Neuronal stem cell (in vitro differentiated cells): ENCODE measurements at regions not wholly inside any gene's neighbourhood (a gene's known extent, or its start where the extent isn't known, plus 50 kb on each side); places are given as distances from the start of the nearest gene placed in this dataset.

Experiments
- DNase-seq: peaks from one replicate; pipeline ENCODE4 v3.0.0-alpha.2; 2013; ENCODE audit warnings: low spot score
- H2AFZ ChIP-seq: one replicate; pipeline ENCODE4 v1.6.1; 2013; ENCODE audit warnings: mild to moderate bottlenecking, low read length, inconsistent platforms
- H2AK5ac ChIP-seq: 2 replicates; pipeline ENCODE4 v1.6.1; 2013; ENCODE audit warnings: low read depth, mild to moderate bottlenecking, inconsistent platforms, low read length, moderate library complexity, mixed read lengths
- H2BK120ac ChIP-seq: 2 replicates; pipeline ENCODE4 v1.6.1; 2013; ENCODE audit warnings: low read depth, mild to moderate bottlenecking, inconsistent platforms, low read length, moderate library complexity, mixed read lengths
- H2BK12ac ChIP-seq: one replicate; pipeline ENCODE4 v1.6.1; 2013; ENCODE audit warnings: low read length, inconsistent platforms
- H2BK15ac ChIP-seq: 2 replicates; pipeline ENCODE4 v1.6.1; 2013; ENCODE audit warnings: mild to moderate bottlenecking, low read length, inconsistent platforms, mixed read lengths
- H2BK5ac ChIP-seq: one replicate; pipeline ENCODE4 v1.6.1; 2013; ENCODE audit warnings: inconsistent platforms, mild to moderate bottlenecking, low read length, moderate library complexity
- H3K14ac ChIP-seq: one replicate; pipeline ENCODE4 v1.6.1; 2013; ENCODE audit warnings: low read length, inconsistent platforms
- H3K18ac ChIP-seq: 2 replicates; pipeline ENCODE4 v1.6.1; 2013; ENCODE audit warnings: low read length, inconsistent platforms
- H3K23ac ChIP-seq: 2 replicates; pipeline ENCODE4 v1.6.1; 2013; ENCODE audit warnings: low read depth, mild to moderate bottlenecking, mixed read lengths, low read length, inconsistent platforms; ENCODE audit not compliant: poor library complexity
- H3K27ac ChIP-seq: replicated peaks from 3 replicates; pipeline ENCODE4 v1.5.1; 2013; ENCODE audit warnings: low read length, inconsistent platforms
- H3K27me3 ChIP-seq, 3 experiments: 2 replicates each; pipeline ENCODE4 v1.6.1; 2013; ENCODE audit warnings: low read length in 3 of 3, mild to moderate bottlenecking in 2 of 3, inconsistent platforms in 1 of 3, low read depth in 1 of 3, mixed read lengths in 1 of 3, moderate library complexity in 1 of 3; ENCODE audit not compliant: control insufficient read depth in 3 of 3, insufficient read depth in 3 of 3
- H3K36me3 ChIP-seq, 2 donors: replicated peaks in 1 of 2; 2 replicates each; pipeline ENCODE4 v1.6.1; 2013; ENCODE audit warnings: low read length in 2 of 2; ENCODE audit not compliant: control insufficient read depth in 2 of 2, insufficient read depth in 2 of 2
- H3K4ac ChIP-seq: 2 replicates; pipeline ENCODE4 v1.6.1; 2013; ENCODE audit warnings: inconsistent platforms, mild to moderate bottlenecking, low read length, moderate library complexity
- H3K4me1 ChIP-seq, 2 donors: 1 replicate in 1 of 2; 2 replicates in 1 of 2; pipeline ENCODE4 v1.6.1; 2013; ENCODE audit warnings: low read length in 2 of 2, low read depth in 1 of 2; ENCODE audit not compliant: control insufficient read depth in 2 of 2, insufficient read depth in 1 of 2
- H3K4me2 ChIP-seq: one replicate; pipeline ENCODE4 v1.6.1; 2013; ENCODE audit warnings: mild to moderate bottlenecking, low read length, inconsistent platforms; ENCODE audit not compliant: insufficient read depth, poor library complexity, severe bottlenecking
- H3K4me3 ChIP-seq, 2 donors: 2 replicates each; pipeline ENCODE4 v1.5.1; 2013; ENCODE audit warnings: low read length in 2 of 2, mild to moderate bottlenecking in 2 of 2, inconsistent platforms in 1 of 2, moderate library complexity in 1 of 2
- H3K79me1 ChIP-seq: one replicate; pipeline ENCODE4 v1.6.1; 2013; ENCODE audit warnings: low read depth, mild to moderate bottlenecking, inconsistent platforms, low read length, moderate library complexity
- H3K9ac ChIP-seq: one replicate; pipeline ENCODE4 v1.6.1; 2013; ENCODE audit warnings: mild to moderate bottlenecking, low read depth, low read length, inconsistent platforms; ENCODE audit not compliant: poor library complexity
- H3K9me3 ChIP-seq, 2 donors: replicated peaks in 1 of 2; 2 replicates each; pipeline versions ENCODE3 to v1.6.1; 2013; ENCODE audit warnings: low read length in 2 of 2, mild to moderate bottlenecking in 2 of 2, inconsistent platforms in 1 of 2, low read depth in 1 of 2, mixed read lengths in 1 of 2, moderate library complexity in 1 of 2; ENCODE audit not compliant: control insufficient read depth in 2 of 2, insufficient read depth in 1 of 2
- H4K8ac ChIP-seq: one replicate; pipeline ENCODE4 v1.6.1; 2013; ENCODE audit warnings: low read depth, mild to moderate bottlenecking, inconsistent platforms, low read length, moderate library complexity
- H4K91ac ChIP-seq: one replicate; pipeline ENCODE4 v1.6.1; 2013; ENCODE audit warnings: low read length, low read depth, mild to moderate bottlenecking, inconsistent platforms; ENCODE audit not compliant: poor library complexity
- WGBS, 2 donors: extraction: QIAGEN DNeasy Blood & Tissue Kit; methylation state at CpG; one replicate each; pipeline ENCODE4 v1.1.7; 2013; ENCODE audit warnings: missing lambda C conversion rate in 2 of 2, mixed read lengths in 1 of 2; ENCODE audit not compliant: insufficient read length in 2 of 2, insufficient replicate concordance in 1 of 2; ENCODE audit errors: extremely low coverage in 2 of 2; 5-methylcytosine and 5-hydroxymethylcytosine counted together

DNA sequence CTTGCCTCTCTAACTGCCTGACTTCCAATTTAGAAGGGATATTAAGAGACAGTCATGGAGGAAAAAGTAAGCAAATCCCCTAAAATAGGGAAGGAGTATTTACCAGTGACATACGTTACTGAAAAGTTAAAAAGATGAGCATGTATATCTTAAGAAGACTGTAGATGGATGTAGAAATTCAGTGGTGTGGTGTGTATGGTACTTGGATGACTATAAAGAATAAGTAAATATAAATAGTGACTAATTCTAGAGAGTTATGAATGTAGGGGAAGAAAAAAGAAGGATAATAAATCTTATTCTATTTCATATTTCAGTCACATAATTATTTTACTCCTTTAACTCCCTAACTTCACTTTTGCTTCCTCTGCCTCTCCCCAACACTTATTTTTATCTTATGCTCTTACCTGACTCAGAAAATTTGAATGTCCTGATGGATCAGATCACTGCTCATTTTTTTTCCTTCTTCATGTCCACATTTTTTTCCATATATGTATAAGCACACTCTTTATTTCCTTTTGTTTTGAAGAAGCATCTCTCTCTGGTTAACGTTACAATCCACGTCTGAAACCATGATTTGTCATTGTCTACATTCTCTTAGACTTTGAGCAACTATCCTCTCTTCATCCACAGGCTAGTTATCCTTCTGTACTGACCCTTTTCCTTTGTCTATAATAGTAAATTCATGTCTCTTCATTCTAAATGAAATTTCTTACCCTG is 422.7 kb upstream of the SYT1 start:
- H4K8ac ChIP-seq = no peak overlapping the region
- no peak for DNase-seq
- WGBS, 2 donors = no CpG with 5 or more reads among the region's 3 CpGs
- H2BK5ac ChIP-seq = no peak overlapping the region
- H3K4me1 ChIP-seq = no peaks in the 10 kb centered on the region
- H3K27me3 ChIP-seq = no peaks in the 10 kb centered on the region
- no peak overlapping the region for H3K23ac ChIP-seq
- H3K79me1 ChIP-seq = no peaks in the 10 kb centered on the region
- H3K9me3 ChIP-seq = peaks cover 0 to 5% of the 10 kb centered on the region in 2 donors
- H2BK12ac ChIP-seq = no peak overlapping the region
- H3K9ac ChIP-seq = no peak overlapping the region
- no peaks in the 10 kb centered on the region for H3K36me3 ChIP-seq
- H3K18ac ChIP-seq = no peak overlapping the region
- H3K27ac ChIP-seq = no peak overlapping the region
- no peak overlapping the region for H3K14ac ChIP-seq
- no peak overlapping the region for H3K4ac ChIP-seq
- H2BK15ac ChIP-seq = no peak overlapping the region
- H4K91ac ChIP-seq = no peak overlapping the region
- H3K4me2 ChIP-seq = no peak overlapping the region
- H3K4me3 ChIP-seq = no peak overlapping the region
- no peak overlapping the region for H2BK120ac ChIP-seq
- H2AK5ac ChIP-seq = no peak overlapping the region
- H2AFZ ChIP-seq = no peak overlapping the region

DNA sequence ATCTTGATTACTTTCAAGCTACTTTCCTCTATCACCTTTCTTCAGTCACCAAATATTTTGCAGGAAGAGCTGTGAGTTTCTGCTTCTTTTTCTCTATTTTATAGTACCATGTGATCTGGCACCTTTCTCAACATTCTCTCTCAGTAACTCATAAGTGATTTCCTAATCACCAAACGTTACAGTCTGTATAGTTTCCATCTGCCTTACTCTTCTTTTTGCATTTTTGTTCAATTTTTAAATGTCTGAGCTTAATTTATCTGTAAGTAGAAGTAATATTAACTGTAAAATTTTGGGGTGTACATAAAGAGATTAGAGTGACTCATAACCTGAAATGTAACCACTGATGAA is 422.1 kb upstream of the SYT1 start:
- no peak overlapping the region for H3K9ac ChIP-seq
- no peak overlapping the region for H3K4me3 ChIP-seq
- H2BK5ac ChIP-seq = no peak overlapping the region
- DNase-seq = no peak
- H3K79me1 ChIP-seq = no peaks in the 10 kb centered on the region
- no peak overlapping the region for H3K23ac ChIP-seq
- H4K91ac ChIP-seq = no peak overlapping the region
- H2BK120ac ChIP-seq = no peak overlapping the region
- H3K18ac ChIP-seq = no peak overlapping the region
- H3K14ac ChIP-seq = no peak overlapping the region
- H3K4me2 ChIP-seq = no peak overlapping the region
- no peak overlapping the region for H4K8ac ChIP-seq
- H2BK15ac ChIP-seq = no peak overlapping the region
- H2AFZ ChIP-seq = no peak overlapping the region
- no peaks in the 10 kb centered on the region for H3K36me3 ChIP-seq
- WGBS, 2 donors = no CpG with 5 or more reads among the region's 1 CpG
- H2AK5ac ChIP-seq = no peak overlapping the region
- H3K4me1 ChIP-seq = no peaks in the 10 kb centered on the region
- peaks cover 0 to 5% of the 10 kb centered on the region in 2 donors for H3K9me3 ChIP-seq
- no peak overlapping the region for H3K4ac ChIP-seq
- no peak overlapping the region for H2BK12ac ChIP-seq
- H3K27ac ChIP-seq = no peak overlapping the region
- H3K27me3 ChIP-seq = no peaks in the 10 kb centered on the region

DNA sequence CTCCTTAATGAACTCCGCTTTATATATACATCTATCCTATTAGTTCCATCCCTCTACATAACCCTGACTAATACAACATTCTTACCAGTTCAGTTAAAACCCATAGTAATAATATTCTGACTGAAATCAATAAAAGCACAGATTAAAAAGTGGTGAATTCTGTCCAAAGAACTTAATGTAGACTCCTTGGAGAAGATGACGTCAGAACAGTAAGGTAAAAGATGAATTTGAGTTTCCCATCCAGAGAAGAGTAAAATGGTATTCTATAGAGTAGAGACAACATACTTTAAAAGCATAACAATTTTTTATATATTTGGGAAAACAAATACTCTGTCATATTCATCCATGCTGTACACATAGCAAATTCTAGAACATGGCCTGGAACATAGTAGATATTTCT is 418.0 kb upstream of the SYT1 start:
- Histone ChIP-seq H3K4ac (no peak overlapping the region), H3K27me3 (no peaks in the 10 kb centered on the region), H3K4me1 (peaks cover 0 to 2% of the 10 kb centered on the region in 2 donors), H3K9me3 (no peaks in the 10 kb centered on the region), H3K36me3 (no peaks in the 10 kb centered on the region), H2AK5ac (no peak overlapping the region), H2AFZ (no peak overlapping the region), H4K91ac (no peak overlapping the region), H3K18ac (no peak overlapping the region), H3K4me3 (no peak overlapping the region), H3K4me2 (no peak overlapping the region), H2BK120ac (no peak overlapping the region), H3K14ac (no peak overlapping the region), H3K23ac (no peak overlapping the region), H2BK5ac (no peak overlapping the region), H3K9ac (no peak overlapping the region), H4K8ac (no peak overlapping the region), H3K79me1 (no peaks in the 10 kb centered on the region), H2BK15ac (no peak overlapping the region), H2BK12ac (no peak overlapping the region), H3K27ac (no peak overlapping the region)
- no peak for DNase-seq
- WGBS, 2 donors = no CpG with 5 or more reads among the region's 2 CpGs

- no peak overlapping the region for H2BK120ac ChIP-seq
Observed at GRCh38 chr12:78447373-78447772, 417.2 kb upstream of the SYT1 start.

More at GRCh38 chr12:78447373-78447772, 417.2 kb upstream of the SYT1 start:
- Histone ChIP-seq H4K91ac (no peak overlapping the region), H3K4me3 (no peak overlapping the region), H3K79me1 (no peaks in the 10 kb centered on the region), H3K4ac (no peak overlapping the region), H2AFZ (no peak overlapping the region), H2BK15ac (no peak overlapping the region), H2BK12ac (no peak overlapping the region), H2BK5ac (no peak overlapping the region), H2AK5ac (no peak overlapping the region), H3K18ac (no peak overlapping the region), H4K8ac (no peak overlapping the region), H3K14ac (no peak overlapping the region), H3K27me3 (no peaks in the 10 kb centered on the region), H3K9me3 (no peaks in the 10 kb centered on the region), H3K23ac (no peak overlapping the region), H3K4me1 (peaks cover 0 to 2% of the 10 kb centered on the region in 2 donors), H3K36me3 (no peaks in the 10 kb centered on the region), H3K4me2 (no peak overlapping the region), H3K9ac (no peak overlapping the region), H3K27ac (no peak overlapping the region)
- DNase-seq = no peak
- WGBS, 2 donors = no CpG with 5 or more reads among the region's 1 CpG
